Esophagus squamous epithelium (tissue), 5 donors: ENCODE measurements at regions not wholly inside any gene's neighbourhood (a gene's known extent, or its start where the extent isn't known, plus 50 kb on each side); places are given as distances from the start of the nearest gene placed in this dataset.

Source experiments
- DNase-seq: peaks from one replicate; lab custom pipeline; 2025; lab: John Stamatoyannopoulos, UW
- H3K27ac ChIP-seq, 4 donors: fragments of 200-600 bp; sonication (generic); one replicate each; pipeline ENCODE4 v1.5.1; 2016 to 2019; ENCODE audit warnings: mild to moderate bottlenecking in 1 of 4
- H3K27me3 ChIP-seq, 4 donors: fragments of 200-600 bp; sonication (generic); 1 replicate in 3 of 4; 2 replicates in 1 of 4; pipeline versions ENCODE4 v1.5.1 to v1.6.0; 2017 to 2021; ENCODE audit warnings: antibody characterized with exemption in 1 of 4
- H3K36me3 ChIP-seq, 3 donors: fragments of 200-600 bp; sonication (generic); one replicate each; pipeline ENCODE4 v1.5.1; 2016 to 2019
- H3K4me1 ChIP-seq, 3 donors: fragments of 200-600 bp; sonication (generic); one replicate each; pipeline ENCODE4 v1.5.1; 2017 to 2019
- H3K4me3 ChIP-seq, 4 donors: fragments of 200-600 bp; sonication (generic); 1 replicate in 3 of 4; 2 replicates in 1 of 4; pipeline ENCODE4 v1.5.1; 2016 to 2019; ENCODE audit warnings: mild to moderate bottlenecking in 2 of 4, moderate library complexity in 1 of 4
- H3K9me3 ChIP-seq, 3 donors: fragments of 200-600 bp; sonication (generic); one replicate each; pipeline ENCODE4 v1.5.1; 2016 to 2019
- POLR2A ChIP-seq, 4 donors: fragments of 450-650 bp; IDR thresholded peaks; one replicate each; pipeline ENCODE4 v1.6.1; 2017; ENCODE audit warnings: antibody characterized with exemption in 4 of 4, mild to moderate bottlenecking in 4 of 4, moderate library complexity in 3 of 4
- WGBS, 2 donors: methylation state at CpG; one replicate each; pipeline ENCODE4 v1.1.5; 2018; 5-methylcytosine and 5-hydroxymethylcytosine counted together
- intact Hi-C: fragments of 100-400 bp; cut with DNase I; formaldehyde crosslinking; loops from one replicate; pipeline ENCODE4 v1.15.0; 2022
- TF ChIP-seq, protein P1 (sequence below), 6 experiments: fragments of 450-650 bp in 4 of 6; fragments of 200-600 bp in 2 of 6; sonication (generic) in 2 of 6; IDR thresholded peaks; one replicate each; pipeline ENCODE4 v1.5.1; 2016 to 2019; ENCODE audit warnings: antibody characterized with exemption in 6 of 6, mild to moderate bottlenecking in 4 of 6, moderate library complexity in 4 of 6
- donor health status: DM: yes; HTN: yes; CAD: no.

DNA sequence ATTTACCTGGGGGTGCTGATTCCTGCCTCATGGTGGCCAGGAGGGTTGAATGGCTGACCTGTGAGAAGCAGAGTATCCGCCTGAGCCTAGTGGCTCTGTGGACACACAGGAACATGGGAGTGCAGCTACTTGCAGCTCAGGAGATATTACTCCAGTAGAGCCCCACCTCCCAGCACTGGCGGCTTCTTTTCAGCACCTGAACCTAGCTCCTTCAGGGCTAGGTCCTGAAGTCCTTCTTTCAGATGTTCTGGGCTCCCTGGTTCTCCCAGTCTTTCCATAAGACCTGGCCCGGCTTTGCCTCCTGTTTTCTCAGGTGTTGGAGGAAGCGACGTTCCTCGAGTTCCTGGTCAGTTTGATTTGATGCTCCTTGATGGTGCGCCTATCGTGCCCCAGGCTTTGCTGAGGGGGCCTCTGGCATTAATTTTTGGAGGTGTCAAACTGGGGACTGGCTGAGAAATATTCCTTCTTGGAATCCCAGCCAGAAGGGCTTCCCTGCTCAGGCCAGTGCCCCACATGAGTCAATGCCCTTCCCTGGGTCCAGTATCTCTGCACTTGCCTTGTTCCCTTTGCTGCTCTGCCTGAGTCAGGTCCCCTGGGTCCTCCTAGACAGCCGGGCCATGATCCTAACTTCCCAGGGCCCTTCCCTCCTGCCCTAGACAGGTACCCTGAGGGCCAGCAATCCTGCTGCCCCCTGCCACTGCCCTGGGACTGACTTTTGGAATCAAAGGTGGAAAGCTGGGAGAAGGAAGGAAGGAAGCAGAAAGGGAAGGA, 110.7 kb upstream of the HAAO start:
- whole genome bisulfite sequencing, 2 donors, result 89 to 95% methylated on average over 4 to 7 of the region's 9 CpGs
- Histone ChIP-seq H3K9me3 (no peaks in the 10 kb centered on the region), H3K36me3 (no peaks in the 10 kb centered on the region), H3K4me1 (peaks cover 18 to 57% (median 49%) of the 10 kb centered on the region in 3 donors), H3K27ac (peak overlapping the region in 2 of 4 donors; percentile 10 to 81), H3K27me3 (no peaks in the 10 kb centered on the region), H3K4me3 (no peak overlapping the region)
- DNase-seq, result no peak
- intact Hi-C loops, result no loop called here
- no peak for TF ChIP-seq POLR2A (IDR thresholded peaks at IDR 0.05)
- TF ChIP-seq, protein P1, sequence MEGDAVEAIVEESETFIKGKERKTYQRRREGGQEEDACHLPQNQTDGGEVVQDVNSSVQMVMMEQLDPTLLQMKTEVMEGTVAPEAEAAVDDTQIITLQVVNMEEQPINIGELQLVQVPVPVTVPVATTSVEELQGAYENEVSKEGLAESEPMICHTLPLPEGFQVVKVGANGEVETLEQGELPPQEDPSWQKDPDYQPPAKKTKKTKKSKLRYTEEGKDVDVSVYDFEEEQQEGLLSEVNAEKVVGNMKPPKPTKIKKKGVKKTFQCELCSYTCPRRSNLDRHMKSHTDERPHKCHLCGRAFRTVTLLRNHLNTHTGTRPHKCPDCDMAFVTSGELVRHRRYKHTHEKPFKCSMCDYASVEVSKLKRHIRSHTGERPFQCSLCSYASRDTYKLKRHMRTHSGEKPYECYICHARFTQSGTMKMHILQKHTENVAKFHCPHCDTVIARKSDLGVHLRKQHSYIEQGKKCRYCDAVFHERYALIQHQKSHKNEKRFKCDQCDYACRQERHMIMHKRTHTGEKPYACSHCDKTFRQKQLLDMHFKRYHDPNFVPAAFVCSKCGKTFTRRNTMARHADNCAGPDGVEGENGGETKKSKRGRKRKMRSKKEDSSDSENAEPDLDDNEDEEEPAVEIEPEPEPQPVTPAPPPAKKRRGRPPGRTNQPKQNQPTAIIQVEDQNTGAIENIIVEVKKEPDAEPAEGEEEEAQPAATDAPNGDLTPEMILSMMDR (IDR thresholded peaks at IDR 0.05), result no peak

DNA sequence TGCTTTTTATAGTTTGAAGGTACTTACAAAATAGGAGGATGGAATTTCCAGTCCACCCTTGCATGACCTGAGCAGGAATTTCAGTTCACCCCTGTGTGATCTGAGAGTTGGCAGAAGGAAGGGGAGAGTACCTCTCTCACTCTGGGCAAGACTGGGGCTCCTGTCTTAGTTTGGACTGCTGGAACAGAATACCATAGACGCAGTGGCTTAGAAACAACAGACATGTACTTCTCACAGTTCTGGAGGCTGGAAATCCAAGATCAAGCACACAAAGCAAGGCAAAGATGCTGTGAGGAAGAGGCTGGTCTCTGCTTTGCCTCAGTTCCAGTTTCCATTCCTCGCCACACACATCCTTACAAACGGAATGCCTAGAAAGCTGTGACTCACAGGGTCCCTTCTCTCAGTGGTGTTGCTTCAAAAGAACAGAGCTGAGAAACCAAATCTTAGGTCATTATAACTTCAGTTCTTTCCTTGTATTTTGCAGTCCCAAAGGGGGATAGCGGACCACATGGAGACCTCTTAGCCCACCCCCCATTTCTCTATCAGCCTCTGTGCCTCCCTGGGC, 108.8 kb upstream of the HAAO start:
- intact Hi-C loops, result no loop called here
- no peak for TF ChIP-seq POLR2A (IDR thresholded peaks at IDR 0.05)
- TF ChIP-seq, protein P1 (IDR thresholded peaks at IDR 0.05), result no peak
- H3K4me1 ChIP-seq, result peaks cover 11 to 55% (median 42%) of the 10 kb centered on the region in 3 donors
- H3K9me3 ChIP-seq, result no peaks in the 10 kb centered on the region
- H3K36me3 ChIP-seq, result no peaks in the 10 kb centered on the region
- no peak for DNase-seq
- H3K4me3 ChIP-seq, result no peak overlapping the region
- no peaks in the 10 kb centered on the region for H3K27me3 ChIP-seq
- H3K27ac ChIP-seq, result peak overlapping the region in 2 of 4 donors; percentile 22 to 48
- WGBS, 2 donors, result 38 to 57% methylated on average over 3 to 4 of the region's 4 CpGs

DNA sequence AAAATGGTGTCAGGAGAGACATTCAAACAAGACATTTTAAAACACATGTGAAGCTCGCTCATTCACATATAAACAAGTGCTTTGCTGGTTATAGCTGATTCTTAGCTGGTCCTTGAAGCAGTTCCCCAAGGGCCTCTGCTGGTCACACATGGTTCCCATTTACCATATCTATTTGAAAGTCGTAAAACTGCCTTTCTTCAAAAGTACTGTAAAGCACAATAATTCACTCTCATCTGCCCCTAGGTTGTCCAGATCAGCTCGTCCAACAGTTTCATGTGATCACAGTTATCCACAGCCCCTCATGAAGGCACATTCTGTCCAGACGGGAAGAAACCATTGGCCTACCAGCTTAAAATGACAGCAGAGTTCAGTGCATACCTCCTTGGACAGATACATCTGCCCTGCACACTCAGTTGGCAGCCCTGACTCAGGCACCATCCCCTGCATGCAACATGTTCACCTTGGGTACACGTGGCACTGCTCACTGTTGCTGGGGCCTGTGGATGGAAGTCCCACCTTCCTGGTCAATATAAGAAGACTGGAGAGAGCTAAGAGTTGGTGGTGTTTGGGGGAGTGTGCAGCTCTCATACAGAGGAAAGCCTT, 108.0 kb upstream of the HAAO start:
- no peak overlapping the region for H3K4me3 ChIP-seq
- DNase-seq, result no peak
- TF ChIP-seq, protein P1 (IDR thresholded peaks at IDR 0.05), result no peak
- TF ChIP-seq POLR2A (IDR thresholded peaks at IDR 0.05), result no peak
- no peaks in the 10 kb centered on the region for H3K27me3 ChIP-seq
- H3K36me3 ChIP-seq, result no peaks in the 10 kb centered on the region
- H3K9me3 ChIP-seq, result no peaks in the 10 kb centered on the region
- intact Hi-C loops, result no loop called here
- no peak overlapping the region for H3K27ac ChIP-seq
- WGBS, 2 donors, result 68 to 85% methylated on average over 2 to 5 of the region's 5 CpGs
- peaks cover 3 to 49% (median 34%) of the 10 kb centered on the region in 3 donors for H3K4me1 ChIP-seq

DNA sequence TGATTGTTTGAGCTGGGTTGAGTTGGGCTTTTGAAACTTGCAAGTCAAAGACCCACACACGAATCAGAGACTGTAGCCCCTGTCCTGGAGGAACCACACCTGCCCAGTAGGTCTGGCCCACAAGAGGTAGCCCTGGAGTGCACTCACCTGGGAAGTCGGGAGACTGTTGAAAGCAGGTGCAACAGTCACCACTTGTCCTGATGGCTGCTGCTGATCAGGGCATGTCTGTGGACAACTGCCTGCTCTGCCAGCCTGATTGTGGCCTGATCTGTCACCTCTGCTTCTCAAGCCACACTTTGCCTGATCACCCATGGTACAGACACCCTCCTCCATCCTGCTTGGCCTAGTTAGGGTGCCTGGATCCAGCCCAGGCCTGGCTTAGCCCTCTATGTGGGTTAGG, 105.0 kb upstream of the HAAO start:
- H3K27me3 ChIP-seq, result no peaks in the 10 kb centered on the region
- TF ChIP-seq, protein P1 (IDR thresholded peaks at IDR 0.05), result no peak
- no peak for TF ChIP-seq POLR2A (IDR thresholded peaks at IDR 0.05)
- intact Hi-C loops, result no loop called here
- DNase-seq, result no peak
- peaks cover 0 to 23% (median 17%) of the 10 kb centered on the region in 3 donors for H3K4me1 ChIP-seq
- peak overlapping the region in 3 of 4 donors; percentile 50 to 73 (median 67) for H3K27ac ChIP-seq
- H3K36me3 ChIP-seq, result no peaks in the 10 kb centered on the region
- 43 to 77% methylated on average over 1 to 2 of the region's 2 CpGs for WGBS, 2 donors
- H3K9me3 ChIP-seq, result no peaks in the 10 kb centered on the region
- no peak overlapping the region for H3K4me3 ChIP-seq

DNA sequence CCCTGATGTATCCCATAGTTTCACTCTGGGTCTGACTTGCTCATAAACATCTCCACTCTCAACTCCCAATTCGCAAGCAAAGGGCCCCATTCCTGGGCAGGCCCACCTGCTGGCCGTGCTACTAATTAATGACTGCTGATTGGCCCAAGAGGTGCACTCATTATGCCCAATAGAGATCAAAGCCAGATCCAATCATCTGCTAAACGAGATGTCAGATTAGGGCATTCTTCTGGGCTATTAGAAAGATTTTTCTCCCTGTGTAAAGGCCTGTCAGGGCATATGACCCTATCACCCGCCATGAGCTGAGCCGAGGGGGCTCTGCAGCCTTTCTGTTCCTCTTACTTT, 103.4 kb upstream of the HAAO start:
- 88 to 94% methylated on average over 3 to 4 of the region's 5 CpGs for WGBS, 2 donors
- Histone ChIP-seq H3K27me3 (no peaks in the 10 kb centered on the region), H3K27ac (peak overlapping the region in 1 of 4 donors; percentile 73), H3K36me3 (no peaks in the 10 kb centered on the region), H3K4me3 (no peak overlapping the region), H3K4me1 (peaks cover 0 to 19% (median 13%) of the 10 kb centered on the region in 3 donors), H3K9me3 (no peaks in the 10 kb centered on the region)
- no peak for TF ChIP-seq POLR2A (IDR thresholded peaks at IDR 0.05)
- TF ChIP-seq, protein P1 (IDR thresholded peaks at IDR 0.05), result no peak
- intact Hi-C loops, result no loop called here
- DNase-seq, result no peak
